H7 (cell line): ENCODE measurements at regions not wholly inside any gene's neighbourhood (a gene's known extent, or its start where the extent isn't known, plus 50 kb on each side); places are given as distances from the start of the nearest gene placed in this dataset.

Experiments
- DNase-seq: peaks from one replicate; pipeline ENCODE4 v3.0.0; 2012
- H3K27me3 ChIP-seq: 2 replicates; pipeline ENCODE4 v1.6.0; 2011; ENCODE audit warnings: mild to moderate bottlenecking, low read length; ENCODE audit not compliant: control insufficient read depth, insufficient read depth
- H3K36me3 ChIP-seq: replicated peaks from 2 replicates; pipeline ENCODE4 v1.5.1; 2011; ENCODE audit warnings: low read length; ENCODE audit not compliant: control insufficient read depth, insufficient read depth
- H3K4me3 ChIP-seq: 2 replicates; pipeline ENCODE4 v1.5.1; 2011; ENCODE audit warnings: low read depth, mild to moderate bottlenecking, control low read depth, low read length, moderate library complexity; ENCODE audit not compliant: insufficient read depth

- no peak for DNase-seq
- Histone ChIP-seq H3K4me3 (no peak overlapping the region), H3K27me3 (no peaks in the 10 kb centered on the region), H3K36me3 (no peaks in the 10 kb centered on the region)
Measured at GRCh38 chr5:58054018-58054417, 405.9 kb downstream of the PLK2 start.

- no peak for DNase-seq
- H3K4me3 ChIP-seq = no peak overlapping the region
- H3K36me3 ChIP-seq = no peaks in the 10 kb centered on the region
- H3K27me3 ChIP-seq = no peaks in the 10 kb centered on the region
Measured at GRCh38 chr5:58048954-58049353, 410.9 kb downstream of the PLK2 start.

GRCh38 chr5:58048185-58048925, 411.5 kb downstream of the PLK2 start:
- Histone ChIP-seq H3K4me3 (no peak overlapping the region), H3K36me3 (no peaks in the 10 kb centered on the region), H3K27me3 (no peaks in the 10 kb centered on the region)
- no peak for DNase-seq

GRCh38 chr5:58046371-58046770, 413.5 kb downstream of the PLK2 start:
- Histone ChIP-seq H3K27me3 (no peaks in the 10 kb centered on the region), H3K4me3 (no peak overlapping the region), H3K36me3 (no peaks in the 10 kb centered on the region)
- no peak for DNase-seq

GRCh38 chr5:58044166-58044565, 415.7 kb downstream of the PLK2 start:
- Histone ChIP-seq H3K4me3 (no peak overlapping the region), H3K27me3 (no peaks in the 10 kb centered on the region), H3K36me3 (no peaks in the 10 kb centered on the region)
- DNase-seq = no peak

- Histone ChIP-seq H3K36me3 (no peaks in the 10 kb centered on the region), H3K27me3 (no peaks in the 10 kb centered on the region)
- no peak for DNase-seq
Measured at GRCh38 chr5:58043032-58043945, 416.6 kb downstream of the PLK2 start.

GRCh38 chr5:58041884-58042283, 418.0 kb downstream of the PLK2 start:
- no peak for DNase-seq
- no peaks in the 10 kb centered on the region for H3K27me3 ChIP-seq
- no peak overlapping the region for H3K4me3 ChIP-seq
- no peaks in the 10 kb centered on the region for H3K36me3 ChIP-seq

More at GRCh38 chr5:58043032-58043945, 416.6 kb downstream of the PLK2 start:
- no peak overlapping the region for H3K4me3 ChIP-seq

- no peak for DNase-seq
- Histone ChIP-seq H3K4me3 (no peak overlapping the region), H3K36me3 (no peaks in the 10 kb centered on the region), H3K27me3 (no peaks in the 10 kb centered on the region)
Measured at GRCh38 chr5:58040846-58041245, 419.0 kb downstream of the PLK2 start.

GRCh38 chr5:58040044-58040443, 419.8 kb downstream of the PLK2 start:
- Histone ChIP-seq H3K4me3 (no peak overlapping the region), H3K27me3 (no peaks in the 10 kb centered on the region), H3K36me3 (no peaks in the 10 kb centered on the region)
- DNase-seq = no peak

- no peaks in the 10 kb centered on the region for H3K36me3 ChIP-seq
- H3K27me3 ChIP-seq = no peaks in the 10 kb centered on the region
- no peak overlapping the region for H3K4me3 ChIP-seq
- no peak for DNase-seq
Measured at GRCh38 chr5:58037899-58038298, 422.0 kb downstream of the PLK2 start.

GRCh38 chr5:58025809-58026208, 434.1 kb downstream of the PLK2 start:
- DNase-seq = no peak
- no peaks in the 10 kb centered on the region for H3K36me3 ChIP-seq
- no peaks in the 10 kb centered on the region for H3K27me3 ChIP-seq
- no peak overlapping the region for H3K4me3 ChIP-seq

GRCh38 chr5:58024151-58024550, 435.7 kb downstream of the PLK2 start:
- no peak for DNase-seq
- no peaks in the 10 kb centered on the region for H3K27me3 ChIP-seq

GRCh38 chr5:58022055-58022454, 437.8 kb downstream of the PLK2 start:
- H3K27me3 ChIP-seq = no peaks in the 10 kb centered on the region
- no peaks in the 10 kb centered on the region for H3K36me3 ChIP-seq
- no peak for DNase-seq
- no peak overlapping the region for H3K4me3 ChIP-seq

More at GRCh38 chr5:58024151-58024550, 435.7 kb downstream of the PLK2 start:
- no peak overlapping the region for H3K4me3 ChIP-seq
- no peaks in the 10 kb centered on the region for H3K36me3 ChIP-seq

GRCh38 chr5:58021466-58021865, 438.4 kb downstream of the PLK2 start:
- no peak for DNase-seq
- no peaks in the 10 kb centered on the region for H3K27me3 ChIP-seq
- no peak overlapping the region for H3K4me3 ChIP-seq
- H3K36me3 ChIP-seq = no peaks in the 10 kb centered on the region

GRCh38 chr5:58019614-58020013, 440.3 kb downstream of the PLK2 start:
- Histone ChIP-seq H3K4me3 (no peak overlapping the region), H3K36me3 (no peaks in the 10 kb centered on the region), H3K27me3 (no peaks in the 10 kb centered on the region)
- DNase-seq = no peak
